ENCODE measurements at regions not wholly inside any gene's neighbourhood (a gene's known extent, or its start where the extent isn't known, plus 50 kb on each side); places are given as distances from the start of the nearest gene placed in this dataset.

DNA sequence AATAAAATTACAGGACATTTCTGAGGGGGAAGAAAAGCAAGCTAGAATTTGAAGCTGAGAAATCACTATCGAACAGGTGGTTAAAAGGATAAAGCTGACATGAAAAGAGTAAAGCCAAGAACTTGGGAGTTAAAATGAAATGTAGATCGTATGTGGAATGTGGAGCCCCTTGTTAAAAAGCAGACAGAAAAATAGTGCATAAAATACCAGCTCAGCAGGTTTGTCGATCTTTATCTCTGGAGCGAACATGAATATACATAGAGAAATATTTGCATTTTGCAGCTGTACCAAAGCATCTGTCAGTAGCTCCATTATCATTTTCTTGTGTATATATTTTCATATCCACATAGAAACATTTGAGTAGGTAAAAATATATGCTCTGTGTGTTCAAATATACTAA lies 73.6 kb upstream of the CDC42BPA start:
- no peak overlapping the region for H2BK5ac ChIP-seq (ENCODE audit: insufficient read length, low read length)
- H2BK20ac ChIP-seq (ENCODE audit: low read depth, low read length, poor library complexity, severe bottlenecking), result no peak overlapping the region
- no peak overlapping the region for H2BK120ac ChIP-seq (ENCODE audit: low read depth, low read length, poor library complexity, severe bottlenecking)
- Mint-ChIP-seq H3K36me3 (ENCODE audit: insufficient read depth in 1 of 3, low read depth in 3 of 3) (no peaks in the 10 kb centered on the region), H3K4me3 (no peak overlapping the region), H3K9me3 (no peaks in the 10 kb centered on the region), H3K27ac (no peak overlapping the region), H3K27me3 (ENCODE audit: low read depth) (no peaks in the 10 kb centered on the region), H3K4me1 (no peaks in the 10 kb centered on the region)
- no peak overlapping the region for H2BK12ac ChIP-seq (ENCODE audit: insufficient read length, low read depth, low read length)
- H3K27ac ChIP-seq (ENCODE audit: insufficient read length, low read depth, low read length), result no peak overlapping the region
- no peaks in the 10 kb centered on the region for H3K23me2 ChIP-seq (ENCODE audit: insufficient read length, low read depth, low read length, poor library complexity, severe bottlenecking)
- no peaks in the 10 kb centered on the region for H3K79me2 ChIP-seq (ENCODE audit: insufficient read depth, low read length)
- no peak overlapping the region for H2AK5ac ChIP-seq (ENCODE audit: insufficient read length, low read length)
- no peak overlapping the region for H3T11ph ChIP-seq (ENCODE audit: low read length)
- H4K91ac ChIP-seq (ENCODE audit: insufficient read length, low read depth, low read length), result no peak overlapping the region
- no peaks in the 10 kb centered on the region for H3K9me3 ChIP-seq (ENCODE audit: control insufficient read depth, low read depth, low read length)
- no peak overlapping the region for H3K4ac ChIP-seq (ENCODE audit: low read depth, low read length)
- H3K9ac ChIP-seq (ENCODE audit: extremely low read depth, insufficient read length, low read length), result no peak overlapping the region
- no peaks in the 10 kb centered on the region for H3K79me1 ChIP-seq (ENCODE audit: insufficient read depth, low read depth, low read length, poor library complexity, severe bottlenecking)
- no peak overlapping the region for H3K23ac ChIP-seq (ENCODE audit: insufficient read length, low read depth, low read length)
- TF ChIP-seq, protein P1, sequence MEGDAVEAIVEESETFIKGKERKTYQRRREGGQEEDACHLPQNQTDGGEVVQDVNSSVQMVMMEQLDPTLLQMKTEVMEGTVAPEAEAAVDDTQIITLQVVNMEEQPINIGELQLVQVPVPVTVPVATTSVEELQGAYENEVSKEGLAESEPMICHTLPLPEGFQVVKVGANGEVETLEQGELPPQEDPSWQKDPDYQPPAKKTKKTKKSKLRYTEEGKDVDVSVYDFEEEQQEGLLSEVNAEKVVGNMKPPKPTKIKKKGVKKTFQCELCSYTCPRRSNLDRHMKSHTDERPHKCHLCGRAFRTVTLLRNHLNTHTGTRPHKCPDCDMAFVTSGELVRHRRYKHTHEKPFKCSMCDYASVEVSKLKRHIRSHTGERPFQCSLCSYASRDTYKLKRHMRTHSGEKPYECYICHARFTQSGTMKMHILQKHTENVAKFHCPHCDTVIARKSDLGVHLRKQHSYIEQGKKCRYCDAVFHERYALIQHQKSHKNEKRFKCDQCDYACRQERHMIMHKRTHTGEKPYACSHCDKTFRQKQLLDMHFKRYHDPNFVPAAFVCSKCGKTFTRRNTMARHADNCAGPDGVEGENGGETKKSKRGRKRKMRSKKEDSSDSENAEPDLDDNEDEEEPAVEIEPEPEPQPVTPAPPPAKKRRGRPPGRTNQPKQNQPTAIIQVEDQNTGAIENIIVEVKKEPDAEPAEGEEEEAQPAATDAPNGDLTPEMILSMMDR (conservative IDR thresholded peaks at IDR 0.05), result no peak
- no CpG with 5 or more reads among the region's 4 CpGs for WGBS (ENCODE audit: extremely low coverage, insufficient read length, low lambda C conversion rate)
- no peak overlapping the region for H2AFZ ChIP-seq (ENCODE audit: low read length)
- H3K56ac ChIP-seq (ENCODE audit: insufficient read length, low read depth, low read length), result no peak overlapping the region
- no peaks in the 10 kb centered on the region for H3K4me1 ChIP-seq (ENCODE audit: insufficient read depth, low read length)
- H3K4me2 ChIP-seq (ENCODE audit: insufficient read depth, insufficient read length, low read length), result no peak overlapping the region
- H4K20me1 ChIP-seq (ENCODE audit: control insufficient read depth, insufficient read depth, insufficient read length), result no peaks in the 10 kb centered on the region
- no peak overlapping the region for H4K5ac ChIP-seq (ENCODE audit: insufficient read length, low read depth, low read length)
- no peak overlapping the region for H2BK15ac ChIP-seq (ENCODE audit: low read depth, low read length)
- H4K8ac ChIP-seq (replicated peaks; ENCODE audit: insufficient read length, low read depth, low read length), result no peak overlapping the region
- H3K27me3 ChIP-seq (ENCODE audit: insufficient read depth, low read length), result no peaks in the 10 kb centered on the region
- H3K18ac ChIP-seq (ENCODE audit: insufficient read length, low read depth, low read length), result no peak overlapping the region
- no peak for DNase-seq
- H3K14ac ChIP-seq (ENCODE audit: insufficient read depth, low read length), result no peak overlapping the region
